Urothelium cell line (cell line): ENCODE measurements at regions not wholly inside any gene's neighbourhood (a gene's known extent, or its start where the extent isn't known, plus 50 kb on each side); places are given as distances from the start of the nearest gene placed in this dataset.
"Not testable (repeated sequence)": the region's sequence is repeated elsewhere in the genome, so short reads cannot be mapped to it uniquely, and the experiment has no call there.

ENCODE experiments used
- DNase-seq: peaks from one replicate; pipeline ENCODE4 v3.0.0; 2011; ENCODE audit warnings: low spot score, mixed read lengths
- FAIRE-seq: peaks from 2 replicates; lab custom pipeline; 2011; peaks lifted over from hg19 to GRCh38; lab: Jason Lieb, UNC

GRCh38 chr4:77220828-77221613, 64.0 kb downstream of the CCNG2 start:
- FAIRE-seq, result no peak
- no peak for DNase-seq

GRCh38 chr4:77225022-77225421, 68.0 kb downstream of the CCNG2 start:
- DNase-seq, result no peak
- no peak for FAIRE-seq

- FAIRE-seq (no peak), DNase-seq (no peak)
These were observed 70.1 kb downstream of the CCNG2 start for GRCh38 chr4:77226939-77227705.

GRCh38 chr4:77229433-77229832, 72.4 kb downstream of the CCNG2 start:
- DNase-seq, result no peak
- FAIRE-seq, result no peak

- FAIRE-seq (no peak), DNase-seq (no peak)
These were observed 75.6 kb downstream of the CCNG2 start for GRCh38 chr4:77232653-77233052.

- FAIRE-seq, result no peak
These were observed 78.4 kb downstream of the CCNG2 start for GRCh38 chr4:77235289-77235854.

GRCh38 chr4:77236806-77237205, 79.8 kb downstream of the CCNG2 start:
- FAIRE-seq (no peak), DNase-seq (no peak)

More at GRCh38 chr4:77235289-77235854, 78.4 kb downstream of the CCNG2 start:
- DNase-seq, result no peak

GRCh38 chr4:77240469-77241066, 83.6 kb downstream of the CCNG2 start:
- no peak for FAIRE-seq
- peak; percentile 78 for DNase-seq

- DNase-seq (no peak), FAIRE-seq (no peak)
These were observed 91.8 kb downstream of the CCNG2 start for GRCh38 chr4:77248805-77249204.

- DNase-seq (no peak), FAIRE-seq (no peak)
These were observed 94.7 kb downstream of the CCNG2 start for GRCh38 chr4:77251751-77252150.

- no peak for DNase-seq
- no peak for FAIRE-seq
These were observed 106.2 kb downstream of the CCNG2 start for GRCh38 chr4:77263247-77263646.

GRCh38 chr4:77263976-77264375, 107.0 kb downstream of the CCNG2 start:
- DNase-seq, FAIRE-seq: not testable (repeated sequence)

- no peak for FAIRE-seq
These were observed 107.8 kb downstream of the CCNG2 start for GRCh38 chr4:77264826-77265225.

GRCh38 chr4:77268108-77268507, 111.1 kb downstream of the CCNG2 start:
- no peak for DNase-seq
- no peak for FAIRE-seq

More at GRCh38 chr4:77264826-77265225, 107.8 kb downstream of the CCNG2 start:
- no peak for DNase-seq

GRCh38 chr4:77269505-77269904, 112.5 kb downstream of the CCNG2 start:
- FAIRE-seq (no peak), DNase-seq (peak; percentile 7)

- FAIRE-seq (no peak), DNase-seq (no peak)
These were observed 116.4 kb downstream of the CCNG2 start for GRCh38 chr4:77273412-77273811.

- FAIRE-seq, result peak; percentile 95
- DNase-seq, result not testable (repeated sequence)
These were observed 122.1 kb downstream of the CCNG2 start for GRCh38 chr4:77279114-77279513.

- no peak for DNase-seq
These were observed 125.3 kb downstream of the CCNG2 start for GRCh38 chr4:77282305-77282704.

GRCh38 chr4:77284036-77284435, 127.0 kb downstream of the CCNG2 start:
- peak; percentile 12 for DNase-seq
- no peak for FAIRE-seq

More at GRCh38 chr4:77282305-77282704, 125.3 kb downstream of the CCNG2 start:
- FAIRE-seq, result no peak

GRCh38 chr4:77286906-77287305, 129.9 kb downstream of the CCNG2 start:
- no peak for FAIRE-seq

GRCh38 chr4:77293426-77293825, 136.4 kb downstream of the CCNG2 start:
- no peak for FAIRE-seq
- no peak for DNase-seq

More at GRCh38 chr4:77286906-77287305, 129.9 kb downstream of the CCNG2 start:
- DNase-seq, result no peak
